ENCODE measurements at regions not wholly inside any gene's neighbourhood (a gene's known extent, or its start where the extent isn't known, plus 50 kb on each side); places are given as distances from the start of the nearest gene placed in this dataset.
"Not testable (repeated sequence)": the region's sequence is repeated elsewhere in the genome, so short reads cannot be mapped to it uniquely, and the experiment has no call there.

DNA sequence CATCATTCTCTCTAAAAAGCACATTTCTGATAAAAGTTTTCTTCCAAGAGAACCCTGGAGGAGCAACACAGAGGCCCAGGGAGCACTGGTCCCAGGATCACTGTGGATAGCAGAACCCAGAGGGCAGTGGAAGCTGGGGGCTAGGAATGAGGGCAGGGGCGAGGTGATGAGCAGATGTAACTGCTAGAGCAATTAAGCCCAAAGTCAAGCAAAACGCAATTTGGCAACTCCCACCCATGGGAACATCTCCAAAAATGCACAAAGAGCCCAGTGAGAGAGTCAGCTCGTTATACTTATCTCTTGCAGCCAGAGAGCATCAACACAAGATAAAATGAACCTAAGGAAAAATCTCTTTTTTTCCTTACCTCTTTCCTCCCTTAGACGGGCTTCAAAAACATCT is 284.2 kb downstream of the TBC1D4 start:
- in situ Hi-C loops (cut with MboI; ENCODE audit: low sequenced_read_pairs): no loop called here
- H3K27me3 ChIP-seq (ENCODE audit: low read depth): no peaks in the 10 kb centered on the region
- H3K36me3 ChIP-seq (replicated peaks): no peaks in the 10 kb centered on the region
- H3K9me3 ChIP-seq: no peaks in the 10 kb centered on the region
- H3K4me1 ChIP-seq: no peaks in the 10 kb centered on the region
- no peak for DNase-seq (ENCODE audit: low spot score in 2 of 2)
- no peak overlapping the region for H3K4me3 ChIP-seq

DNA sequence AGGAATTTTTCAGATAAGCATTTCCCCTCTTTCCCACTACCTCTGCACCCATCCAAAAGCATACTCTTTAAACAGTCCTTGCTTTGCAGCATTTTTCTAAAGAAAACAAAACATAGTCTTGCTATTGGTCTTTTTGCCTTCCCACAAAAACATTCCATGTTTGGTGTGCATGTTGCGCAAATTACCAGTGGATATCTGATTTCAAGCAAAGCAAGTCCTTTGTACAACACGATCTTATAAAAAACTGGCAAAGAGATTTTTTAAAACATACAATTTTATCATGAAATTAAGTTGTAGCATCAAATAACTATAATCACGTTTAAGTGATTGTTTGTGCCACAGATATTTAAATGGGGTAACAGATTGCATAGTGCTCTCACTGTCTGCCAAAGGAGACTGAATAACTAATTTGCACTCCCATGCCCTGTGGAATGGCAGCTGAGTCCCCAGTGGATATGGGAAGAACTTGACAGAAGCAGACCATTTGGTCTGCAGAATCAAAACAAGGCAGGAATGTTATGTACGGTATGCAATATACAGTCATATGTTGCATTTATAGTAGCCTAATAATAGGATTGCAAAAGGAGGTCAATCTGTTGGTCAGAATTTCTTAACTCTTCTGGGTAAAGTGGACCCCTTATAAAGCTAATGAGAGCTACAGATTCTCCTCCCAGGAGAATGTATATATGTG is 285.7 kb downstream of the TBC1D4 start:
- no peaks in the 10 kb centered on the region for H3K9me3 ChIP-seq
- H3K4me1 ChIP-seq: no peaks in the 10 kb centered on the region
- in situ Hi-C loops (cut with MboI; ENCODE audit: low sequenced_read_pairs): no loop called here
- H3K4me3 ChIP-seq: no peak overlapping the region
- H3K36me3 ChIP-seq (replicated peaks): no peaks in the 10 kb centered on the region
- H3K27me3 ChIP-seq (ENCODE audit: low read depth): no peaks in the 10 kb centered on the region
- no peak for DNase-seq (ENCODE audit: low spot score in 2 of 2)

DNA sequence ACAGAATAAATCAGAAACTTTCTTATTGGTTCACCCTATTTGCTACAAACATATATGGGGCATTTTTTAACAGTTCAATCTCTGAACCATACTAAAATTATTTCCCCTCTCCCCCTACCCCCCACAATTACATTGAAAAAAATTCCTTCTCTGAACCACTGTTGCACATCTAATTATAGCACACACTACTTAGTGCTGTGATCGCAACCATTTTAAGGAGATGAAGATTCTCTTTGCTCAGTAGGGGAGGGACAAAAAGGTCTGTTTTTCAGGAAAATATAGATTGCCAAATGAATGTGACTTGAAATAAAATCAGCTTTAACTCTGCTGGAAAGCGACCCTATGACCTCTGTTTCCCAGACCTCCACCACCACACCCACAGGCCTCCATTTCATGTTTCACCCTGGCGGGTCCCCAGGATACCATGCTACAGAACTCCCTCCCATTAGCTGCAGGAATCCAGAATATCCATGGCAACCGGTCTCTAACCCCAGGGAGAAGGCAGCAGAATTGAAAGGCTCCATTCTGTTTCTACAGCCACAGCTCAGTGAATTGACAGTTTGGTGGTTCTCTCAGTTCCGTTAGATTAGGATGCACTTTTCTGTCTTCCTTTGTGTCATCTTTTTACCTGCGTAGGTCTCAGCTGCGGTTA is 286.3 kb downstream of the TBC1D4 start:
- in situ Hi-C loops (cut with MboI; ENCODE audit: low sequenced_read_pairs): no loop called here
- no peaks in the 10 kb centered on the region for H3K36me3 ChIP-seq (replicated peaks)
- DNase-seq (ENCODE audit: low spot score in 2 of 2): no peak
- no peak overlapping the region for H3K4me3 ChIP-seq
- H3K27me3 ChIP-seq (ENCODE audit: low read depth): no peaks in the 10 kb centered on the region
- no peaks in the 10 kb centered on the region for H3K4me1 ChIP-seq
- no peaks in the 10 kb centered on the region for H3K9me3 ChIP-seq

DNA sequence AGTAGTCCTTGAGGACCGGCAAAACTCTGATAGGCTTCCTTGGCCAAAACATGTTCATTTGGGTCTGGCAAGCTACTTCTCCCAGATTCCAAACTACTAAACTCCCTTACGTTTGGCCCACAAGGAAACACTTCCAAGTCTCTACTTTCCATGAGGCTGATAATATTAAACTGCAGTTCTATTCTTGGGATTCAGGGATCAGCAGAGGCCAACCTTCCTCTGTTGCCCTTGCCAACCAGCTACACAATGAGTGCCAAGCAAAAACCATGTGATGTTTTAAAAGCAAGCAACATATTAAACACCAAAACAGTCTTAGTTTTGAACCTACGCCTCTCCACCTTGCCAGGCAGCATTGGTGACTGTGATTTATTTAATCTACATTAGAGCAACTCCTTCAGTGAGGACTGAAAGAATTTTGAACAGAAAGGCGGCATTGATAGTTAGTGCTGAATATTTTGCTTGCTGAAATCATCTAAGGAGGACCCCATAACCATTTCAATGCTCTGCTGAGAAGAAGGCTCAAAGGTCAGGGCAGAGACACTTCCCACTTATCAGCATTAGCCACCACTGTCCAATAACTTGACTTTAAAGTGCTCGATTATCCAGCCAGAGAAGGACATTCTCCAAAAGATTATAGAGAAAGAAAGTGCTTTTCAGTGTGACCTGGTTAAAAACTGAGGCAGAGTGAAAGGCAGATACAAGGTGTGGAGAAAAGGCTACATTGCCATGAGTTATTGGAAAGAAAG is 287.1 kb downstream of the TBC1D4 start:
- no peak for DNase-seq (ENCODE audit: low spot score in 2 of 2)
- Histone ChIP-seq H3K4me3 (no peak overlapping the region), H3K27me3 (ENCODE audit: low read depth) (no peaks in the 10 kb centered on the region), H3K9me3 (no peaks in the 10 kb centered on the region), H3K4me1 (no peaks in the 10 kb centered on the region), H3K36me3 (replicated peaks) (no peaks in the 10 kb centered on the region)
- in situ Hi-C loops (cut with MboI; ENCODE audit: low sequenced_read_pairs): no loop called here

DNA sequence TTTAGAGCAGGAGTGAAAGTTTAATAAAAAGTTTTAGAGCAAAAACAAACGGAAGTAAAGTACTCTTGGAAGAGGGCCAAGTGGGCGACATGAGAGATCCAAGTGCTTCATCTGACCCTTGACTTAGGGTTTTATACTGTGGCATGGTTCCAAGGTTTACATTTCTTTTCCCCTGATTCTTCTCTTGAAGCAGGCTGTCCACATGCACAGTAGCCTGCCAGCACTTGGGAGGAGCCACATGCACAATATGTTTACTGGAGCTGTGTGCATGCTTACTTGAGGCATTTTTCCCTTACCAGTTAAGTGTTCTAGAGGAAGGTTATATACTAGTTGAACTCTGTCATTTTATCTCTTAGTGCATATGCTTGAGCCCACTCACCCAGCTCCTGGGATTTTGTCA is 295.6 kb downstream of the TBC1D4 start:
- no peak overlapping the region for H3K4me3 ChIP-seq
- H3K4me1 ChIP-seq: no peaks in the 10 kb centered on the region
- no peaks in the 10 kb centered on the region for H3K36me3 ChIP-seq (replicated peaks)
- no peak for DNase-seq (ENCODE audit: low spot score in 2 of 2)
- no peaks in the 10 kb centered on the region for H3K9me3 ChIP-seq
- in situ Hi-C loops (cut with MboI; ENCODE audit: low sequenced_read_pairs): no loop called here
- no peaks in the 10 kb centered on the region; the same call in 1 of the 2 replicates for H3K27me3 ChIP-seq (ENCODE audit: low read depth)

DNA sequence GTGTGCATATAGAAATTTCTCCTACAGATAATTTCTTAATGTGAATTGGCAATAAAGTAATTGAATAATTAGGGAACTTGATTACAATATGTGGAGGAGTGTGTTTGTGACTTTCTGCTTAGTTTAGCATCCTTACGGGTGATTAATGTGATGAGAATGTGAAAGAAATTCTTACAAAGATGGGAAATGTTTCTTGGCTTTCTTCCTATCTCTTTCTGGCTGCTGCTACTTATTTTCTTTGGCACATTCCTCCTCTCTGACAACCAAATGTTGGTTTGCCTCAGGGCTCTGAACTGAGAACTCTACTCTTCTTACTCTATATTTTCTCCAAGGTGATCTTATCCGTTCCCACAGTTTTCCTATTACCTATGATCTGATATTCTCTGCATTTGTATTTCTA is 300.1 kb downstream of the TBC1D4 start:
- Histone ChIP-seq H3K36me3 (replicated peaks) (no peaks in the 10 kb centered on the region), H3K9me3 (no peaks in the 10 kb centered on the region), H3K27me3 (ENCODE audit: low read depth) (no peaks in the 10 kb centered on the region; the same call in 1 of the 2 replicates), H3K4me1 (no peaks in the 10 kb centered on the region), H3K4me3 (no peak overlapping the region)
- no peak for DNase-seq (ENCODE audit: low spot score in 2 of 2)
- in situ Hi-C loops (cut with MboI; ENCODE audit: low sequenced_read_pairs): no loop called here

DNA sequence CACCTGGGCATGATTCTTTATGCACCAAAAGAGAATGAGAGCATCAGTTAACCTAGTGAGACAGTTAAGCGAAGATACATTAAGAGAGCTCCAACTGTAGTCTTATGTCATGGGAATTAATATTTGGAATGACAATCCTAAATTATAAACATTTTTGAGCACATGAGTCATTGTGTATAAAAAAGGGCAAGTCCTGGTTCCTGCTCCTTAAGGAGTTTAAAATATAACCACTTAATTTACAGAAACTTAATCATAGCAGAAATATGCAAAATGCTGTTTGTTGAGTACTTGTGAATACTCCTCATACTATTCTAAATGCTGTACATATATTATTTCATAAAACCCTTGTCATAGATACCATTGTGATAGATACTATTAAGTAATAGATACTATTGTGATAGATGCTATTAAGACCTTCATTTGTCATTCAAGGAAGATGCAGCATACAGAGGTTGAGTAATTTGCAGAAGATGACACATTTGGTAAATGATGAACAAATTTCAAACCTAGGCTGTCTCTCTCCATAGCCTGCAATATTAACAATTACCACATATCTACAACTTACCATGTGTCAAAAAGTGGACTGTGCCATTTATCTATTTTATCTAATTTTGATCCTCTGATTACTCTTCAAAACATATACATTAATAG is 301.0 kb downstream of the TBC1D4 start:
- H3K4me3 ChIP-seq: no peak overlapping the region
- in situ Hi-C loops (cut with MboI; ENCODE audit: low sequenced_read_pairs): no loop called here
- DNase-seq (ENCODE audit: low spot score in 2 of 2): no peak

DNA sequence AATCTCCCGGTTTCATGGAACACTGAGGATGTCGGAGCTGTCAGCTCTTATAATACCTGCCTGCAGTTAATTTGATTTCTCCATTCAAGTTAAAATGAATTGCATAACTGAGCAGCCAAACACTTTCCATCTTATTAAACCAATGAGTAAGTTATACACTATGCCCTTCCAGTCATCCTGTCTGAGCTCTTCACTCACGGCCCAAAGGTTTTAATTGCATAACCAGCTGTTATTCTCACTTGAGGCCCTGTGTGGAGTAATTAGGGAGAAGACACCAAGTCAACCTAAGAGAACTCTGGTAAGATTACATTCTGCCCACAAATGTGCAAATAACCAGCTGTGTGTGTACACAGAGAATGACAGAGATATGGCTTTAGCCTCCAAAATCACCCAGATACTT is 303.5 kb downstream of the TBC1D4 start:
- in situ Hi-C loops (cut with MboI; ENCODE audit: low sequenced_read_pairs): no loop called here

More for the DNA sequence above, 301.0 kb downstream of the TBC1D4 start:
- no peaks in the 10 kb centered on the region for H3K36me3 ChIP-seq (replicated peaks)
- no peaks in the 10 kb centered on the region; the same call in 1 of the 2 replicates for H3K27me3 ChIP-seq (ENCODE audit: low read depth)
- H3K4me1 ChIP-seq: no peaks in the 10 kb centered on the region
- H3K9me3 ChIP-seq: no peaks in the 10 kb centered on the region

DNA sequence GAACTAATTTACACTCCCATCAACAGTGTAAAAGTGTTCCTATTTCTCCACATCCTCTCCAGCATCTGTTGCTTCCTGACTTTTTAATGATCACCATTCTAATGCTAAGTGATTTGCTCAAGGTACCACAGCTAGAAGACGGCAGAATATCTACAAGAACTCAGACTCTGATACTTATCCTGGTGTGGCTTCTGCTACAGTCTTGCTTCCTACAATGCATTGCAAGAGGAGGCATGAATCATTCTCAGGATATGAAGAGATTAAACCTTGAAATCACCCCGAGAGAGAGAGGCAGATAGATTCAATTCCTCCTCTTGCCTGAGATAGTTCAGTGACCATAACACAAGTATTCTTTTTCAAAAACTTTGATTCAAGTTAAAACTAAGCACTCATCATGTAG is 306.4 kb downstream of the TBC1D4 start:
- Histone ChIP-seq H3K4me1 (no peaks in the 10 kb centered on the region), H3K27me3 (ENCODE audit: low read depth) (no peaks in the 10 kb centered on the region), H3K9me3 (no peaks in the 10 kb centered on the region), H3K4me3 (no peak overlapping the region), H3K36me3 (replicated peaks) (no peaks in the 10 kb centered on the region)
- no peak for DNase-seq (ENCODE audit: low spot score in 2 of 2)
- in situ Hi-C loops (cut with MboI; ENCODE audit: low sequenced_read_pairs): no loop called here

More for the DNA sequence above, 303.5 kb downstream of the TBC1D4 start:
- H3K36me3 ChIP-seq (replicated peaks): no peaks in the 10 kb centered on the region
- no peaks in the 10 kb centered on the region for H3K4me1 ChIP-seq
- H3K4me3 ChIP-seq: no peak overlapping the region
- no peak for DNase-seq (ENCODE audit: low spot score in 2 of 2)
- H3K27me3 ChIP-seq (ENCODE audit: low read depth): no peaks in the 10 kb centered on the region; the same call in 1 of the 2 replicates
- no peaks in the 10 kb centered on the region for H3K9me3 ChIP-seq

DNA sequence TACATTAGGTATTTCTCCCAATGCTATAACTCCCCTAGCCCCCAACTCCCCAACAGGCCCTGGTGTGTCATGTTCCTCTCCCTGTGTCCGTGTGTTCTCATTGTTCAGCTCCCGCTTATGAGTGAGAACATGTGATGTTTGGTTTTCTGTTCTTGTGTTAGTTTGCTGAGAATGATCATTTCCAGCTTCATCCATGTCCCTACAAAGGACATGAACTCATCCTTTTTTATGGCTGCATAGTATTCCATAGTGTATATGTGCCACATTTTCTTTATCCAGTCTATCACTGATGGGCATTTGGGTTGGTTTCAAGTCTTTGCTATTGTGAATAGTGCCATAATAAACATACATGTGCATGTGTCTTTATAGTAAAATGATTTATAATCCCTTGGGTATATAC is 306.9 kb downstream of the TBC1D4 start:
- H3K27me3 ChIP-seq (ENCODE audit: low read depth); H3K9me3 ChIP-seq; DNase-seq (ENCODE audit: low spot score in 2 of 2); H3K36me3 ChIP-seq (replicated peaks); H3K4me1 ChIP-seq; in situ Hi-C loops (cut with MboI; ENCODE audit: low sequenced_read_pairs); H3K4me3 ChIP-seq: not testable (repeated sequence)

DNA sequence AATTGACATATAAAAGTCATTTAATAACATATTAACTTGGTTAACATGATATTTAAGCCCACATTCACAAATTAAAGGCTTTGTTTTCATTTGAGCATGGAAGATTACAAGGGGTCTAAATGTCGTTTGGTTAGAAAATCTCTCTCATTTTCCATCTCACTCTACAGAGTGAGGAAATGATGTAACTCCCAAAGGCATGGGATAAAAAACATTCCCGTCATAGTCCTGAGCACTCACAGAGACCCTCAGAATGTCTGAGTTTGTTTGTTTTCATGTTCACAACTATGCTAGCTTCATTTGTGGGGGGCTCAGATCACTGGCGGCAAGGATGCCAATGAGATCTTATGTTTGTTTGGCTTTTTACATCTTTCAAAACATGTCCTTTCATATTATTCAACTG is 307.5 kb downstream of the TBC1D4 start:
- Histone ChIP-seq H3K4me1 (no peaks in the 10 kb centered on the region), H3K27me3 (ENCODE audit: low read depth) (no peaks in the 10 kb centered on the region), H3K36me3 (replicated peaks) (no peaks in the 10 kb centered on the region), H3K4me3 (no peak overlapping the region), H3K9me3 (no peaks in the 10 kb centered on the region)
- no peak for DNase-seq (ENCODE audit: low spot score in 2 of 2)
- in situ Hi-C loops (cut with MboI; ENCODE audit: low sequenced_read_pairs): no loop called here

DNA sequence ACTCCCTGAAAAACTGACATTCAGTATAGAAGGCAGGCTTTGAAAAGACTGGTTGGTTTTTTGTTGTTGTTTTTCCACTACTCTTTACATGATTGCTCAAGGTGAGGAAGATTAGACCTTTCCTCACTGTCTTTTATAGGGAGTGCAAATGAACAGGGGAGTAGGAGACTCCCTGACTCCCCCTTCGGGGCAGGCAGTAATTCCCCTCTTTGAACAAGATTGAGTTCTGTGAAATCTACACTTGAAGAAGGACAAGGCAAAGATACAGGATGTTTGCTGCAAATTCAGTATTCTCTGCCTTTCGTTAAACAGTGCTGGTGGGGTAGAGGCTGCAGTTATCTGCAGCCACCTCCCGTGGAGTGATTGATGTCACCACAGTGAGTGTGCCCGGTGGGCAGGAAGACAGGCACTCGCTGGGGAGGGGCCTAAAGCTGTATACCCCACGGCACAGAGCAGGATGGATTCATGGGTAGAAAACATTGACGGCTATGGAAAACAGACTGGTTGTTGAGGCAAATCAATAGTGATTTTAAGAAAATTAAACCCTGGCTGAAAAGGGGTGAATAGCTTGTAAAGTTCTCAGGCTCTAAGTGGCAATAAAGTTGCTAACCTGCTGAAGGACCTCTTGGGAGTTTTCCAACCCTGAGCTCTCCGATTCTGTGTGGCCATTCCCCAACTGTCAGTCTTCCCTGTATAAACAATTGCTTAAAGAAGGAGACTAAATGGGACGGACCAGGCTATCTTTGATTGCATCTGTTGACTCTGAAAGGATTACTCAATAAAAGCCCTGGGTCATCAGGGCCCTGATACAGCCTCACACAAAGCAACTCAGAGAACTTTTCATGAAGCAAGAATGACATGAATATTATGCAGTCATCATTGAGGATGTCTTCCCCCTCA is 308.3 kb downstream of the TBC1D4 start:
- in situ Hi-C loops (cut with MboI; ENCODE audit: low sequenced_read_pairs): no loop called here
- H3K27me3 ChIP-seq (ENCODE audit: low read depth): no peaks in the 10 kb centered on the region
- DNase-seq (ENCODE audit: low spot score in 2 of 2): no peak
- no peak overlapping the region for H3K4me3 ChIP-seq
- H3K36me3 ChIP-seq (replicated peaks): no peaks in the 10 kb centered on the region
- no peaks in the 10 kb centered on the region for H3K4me1 ChIP-seq
- H3K9me3 ChIP-seq: no peaks in the 10 kb centered on the region

DNA sequence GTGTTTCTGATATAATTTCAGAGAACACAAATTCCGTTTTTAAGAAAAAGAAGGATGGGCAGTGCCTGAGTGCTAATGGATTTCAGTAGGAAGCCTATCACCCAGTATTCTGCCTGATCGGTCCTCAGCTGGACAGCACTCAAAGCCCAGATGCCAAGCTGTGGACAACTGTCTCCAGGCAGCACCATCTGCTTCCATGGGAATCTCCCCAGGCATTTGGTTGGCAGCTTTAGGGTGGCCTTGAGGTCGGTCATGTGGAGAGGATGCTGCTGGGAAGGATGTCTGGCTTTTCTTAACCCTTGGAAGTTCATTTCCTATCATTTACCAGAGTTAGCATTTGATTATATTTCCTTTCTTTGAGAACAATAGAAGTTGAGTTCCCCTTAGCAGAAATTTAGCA is 311.7 kb downstream of the TBC1D4 start:
- in situ Hi-C loops (cut with MboI; ENCODE audit: low sequenced_read_pairs): no loop called here
- Histone ChIP-seq H3K4me1 (no peaks in the 10 kb centered on the region), H3K9me3 (no peaks in the 10 kb centered on the region), H3K4me3 (no peak overlapping the region), H3K27me3 (ENCODE audit: low read depth) (no peaks in the 10 kb centered on the region), H3K36me3 (replicated peaks) (no peaks in the 10 kb centered on the region)
- DNase-seq (ENCODE audit: low spot score in 2 of 2): no peak
